ENCODE measurements at regions not wholly inside any gene's neighbourhood (a gene's known extent, or its start where the extent isn't known, plus 50 kb on each side); places are given as distances from the start of the nearest gene placed in this dataset.
"Not testable (repeated sequence)": the region's sequence is repeated elsewhere in the genome, so short reads cannot be mapped to it uniquely, and the experiment has no call there.

GRCh38 chr7:112953031-112953430 lies 133.6 kb downstream of the GPR85 start:
- TF ChIP-seq EZH2 (IDR thresholded peaks at IDR 0.05; ENCODE audit: borderline replicate concordance, low read length); CTCF (IDR thresholded peaks at IDR 0.05; ENCODE audit: low read length): not testable (repeated sequence)

Data from OCI-LY1 (cell line).